EH (cell line): ENCODE measurements at regions not wholly inside any gene's neighbourhood (a gene's known extent, or its start where the extent isn't known, plus 50 kb on each side); places are given as distances from the start of the nearest gene placed in this dataset.

ENCODE experiments used
- DNase-seq: peaks from one replicate; pipeline ENCODE4 v3.0.0-alpha.2; 2015; ENCODE audit warnings: low read depth

- no peak for DNase-seq
Measured at GRCh38 chr5:165695796-165696195, 2190.4 kb downstream of the MAT2B start.

GRCh38 chr5:165705960-165706359 is 2200.5 kb downstream of the MAT2B start:
- DNase-seq, result no peak

DNA sequence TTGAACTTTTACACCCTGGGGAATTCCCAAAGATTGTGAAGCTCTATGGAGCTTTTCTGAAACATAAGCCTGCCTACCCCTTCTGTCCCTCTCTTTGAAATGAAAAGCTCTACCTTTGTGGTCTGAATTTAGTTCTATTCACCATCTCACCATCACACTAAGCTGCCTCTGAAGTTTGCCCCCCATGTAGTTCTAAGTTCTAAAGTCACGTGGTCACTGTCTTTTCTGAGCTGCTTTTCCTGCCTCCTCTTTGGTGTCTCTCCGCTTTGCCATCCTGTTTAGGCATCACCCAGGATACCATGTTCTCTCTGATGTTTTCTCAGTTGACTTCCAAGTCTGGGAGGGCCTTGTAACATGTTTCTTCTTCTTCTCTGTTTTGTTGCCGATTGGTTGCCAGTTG is 2206.6 kb downstream of the MAT2B start:
- DNase-seq, result no peak

DNA sequence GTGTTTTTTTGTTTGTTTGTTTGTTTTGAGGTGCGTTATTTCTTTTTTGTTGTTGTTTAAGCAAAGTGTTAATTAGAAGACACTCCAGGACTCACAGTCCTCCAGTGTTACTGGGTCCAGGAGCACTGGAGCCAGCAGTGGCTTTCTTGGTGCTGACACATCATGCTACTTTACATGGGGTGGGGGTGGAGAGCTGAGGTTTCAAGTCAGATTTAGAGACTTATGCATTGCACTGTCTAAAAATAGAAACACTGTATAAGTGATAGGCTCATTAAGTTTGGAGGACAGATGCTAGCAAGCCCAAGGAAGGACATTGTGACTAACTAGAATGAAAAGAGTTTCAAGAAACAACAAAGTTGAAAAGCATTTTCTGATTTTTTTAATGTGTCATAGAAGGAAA is 2209.2 kb downstream of the MAT2B start:
- DNase-seq, result no peak

- DNase-seq, result no peak
Measured at GRCh38 chr5:165720901-165721300, 2215.5 kb downstream of the MAT2B start.

GRCh38 chr5:165722401-165722800 is 2217.0 kb downstream of the MAT2B start:
- DNase-seq, result no peak

DNA sequence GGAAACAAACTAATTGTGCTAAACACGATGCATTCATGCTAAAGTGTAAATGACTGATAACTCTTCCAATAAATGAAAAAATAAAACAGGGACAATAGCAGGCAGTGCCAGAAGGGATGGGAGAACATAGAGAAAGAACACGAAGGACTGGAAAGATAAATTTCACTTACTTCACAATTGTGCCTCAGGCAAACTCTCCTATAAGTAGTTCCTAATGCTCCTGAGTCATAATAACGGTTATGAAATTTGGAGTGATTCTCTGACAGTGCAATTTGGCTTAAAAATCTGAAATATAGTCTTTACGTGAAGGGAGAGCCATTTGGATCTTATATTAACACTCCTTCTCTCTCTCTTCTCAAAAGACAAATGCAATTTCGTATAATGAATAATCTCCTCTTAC is 2218.5 kb downstream of the MAT2B start:
- no peak for DNase-seq

DNA sequence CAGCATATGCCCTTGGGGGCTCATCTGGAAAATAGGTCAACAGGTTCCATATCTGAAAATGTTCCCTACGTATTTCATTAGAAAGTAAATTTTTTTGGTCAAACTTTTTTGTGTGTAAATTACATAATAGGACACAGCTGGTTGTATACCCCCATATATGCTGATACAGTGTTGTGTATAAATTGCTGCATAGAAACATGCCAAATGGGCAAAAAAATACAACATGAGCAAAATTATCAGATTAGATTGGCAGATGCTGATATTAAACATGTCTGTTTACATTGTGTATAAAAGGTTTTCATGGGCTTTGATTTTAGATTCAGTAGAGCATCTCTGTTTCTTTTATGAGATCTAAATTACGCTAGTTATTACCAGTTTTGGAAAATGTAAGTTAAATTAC is 2223.0 kb downstream of the MAT2B start:
- DNase-seq, result no peak

DNA sequence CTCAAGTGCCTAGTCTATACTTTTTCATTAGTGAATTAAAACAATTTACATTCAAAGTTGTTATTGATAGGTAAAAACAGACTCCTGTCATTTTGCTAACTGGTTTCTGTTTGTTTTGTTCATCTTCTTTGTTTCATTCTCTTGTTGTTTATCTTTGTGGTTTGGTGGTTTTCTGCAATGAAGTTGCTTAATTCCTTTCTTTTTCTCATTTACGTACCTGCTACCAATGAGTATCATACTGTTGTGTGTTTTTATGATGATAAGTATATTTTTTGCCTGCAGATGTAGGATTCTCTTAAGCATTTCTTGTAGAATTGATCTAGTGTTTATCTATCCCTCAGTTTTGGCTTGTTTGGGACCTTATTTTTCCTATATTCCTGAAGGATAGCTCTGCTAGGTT is 2230.0 kb downstream of the MAT2B start:
- no peak for DNase-seq

DNA sequence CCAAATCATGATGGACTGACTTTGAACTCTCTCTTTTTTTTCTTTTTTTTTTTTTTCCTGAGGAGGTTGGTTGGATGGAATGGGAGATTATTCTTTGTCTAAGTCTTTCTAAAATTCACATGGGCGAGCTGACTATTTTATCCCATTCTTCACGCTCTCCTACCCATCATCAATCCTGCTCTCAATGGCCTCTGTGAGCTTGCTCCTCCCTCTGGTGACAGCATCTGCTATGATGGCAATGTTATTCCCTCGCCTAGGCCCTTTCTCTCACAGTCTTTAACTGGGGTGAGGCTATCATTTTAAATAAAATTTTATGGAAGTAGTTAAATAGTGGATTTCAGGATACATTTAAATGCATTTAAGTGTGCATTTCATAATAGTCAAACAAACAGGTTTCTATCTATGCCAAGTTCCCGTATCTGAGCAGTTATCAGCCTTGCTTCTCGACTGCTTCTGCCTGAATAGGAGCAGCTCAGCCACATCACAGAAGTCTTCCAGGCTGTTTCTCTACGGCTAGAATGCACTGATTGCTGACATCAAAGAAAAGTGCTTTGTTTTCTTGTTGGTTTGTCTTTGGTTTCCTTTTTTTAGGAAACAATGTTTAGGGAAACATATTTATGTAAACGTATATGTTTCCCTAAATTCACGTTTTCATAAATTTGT is 2233.8 kb downstream of the MAT2B start:
- no peak for DNase-seq

DNA sequence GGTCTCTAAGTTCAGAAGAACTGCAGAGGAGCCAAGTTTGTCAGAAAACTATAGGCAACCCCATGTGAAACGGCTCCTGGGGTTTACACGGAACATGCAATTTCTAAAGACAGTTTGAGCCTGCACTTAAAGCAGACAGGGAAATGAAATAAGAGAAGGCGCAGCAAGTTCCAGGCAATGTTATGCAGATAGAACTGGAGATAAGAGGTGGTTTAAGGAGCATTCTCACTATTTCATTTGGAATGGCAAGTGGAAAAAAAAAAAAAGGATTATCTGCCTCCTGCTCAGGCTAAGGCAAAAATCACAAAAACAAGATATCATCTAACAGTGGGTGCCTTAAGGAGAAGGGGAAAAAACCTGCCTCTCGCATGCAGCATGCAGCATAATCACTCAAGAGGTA is 2252.4 kb downstream of the MAT2B start:
- no peak for DNase-seq

- no peak for DNase-seq
Measured at GRCh38 chr5:165775111-165775510, 2269.7 kb downstream of the MAT2B start.

DNA sequence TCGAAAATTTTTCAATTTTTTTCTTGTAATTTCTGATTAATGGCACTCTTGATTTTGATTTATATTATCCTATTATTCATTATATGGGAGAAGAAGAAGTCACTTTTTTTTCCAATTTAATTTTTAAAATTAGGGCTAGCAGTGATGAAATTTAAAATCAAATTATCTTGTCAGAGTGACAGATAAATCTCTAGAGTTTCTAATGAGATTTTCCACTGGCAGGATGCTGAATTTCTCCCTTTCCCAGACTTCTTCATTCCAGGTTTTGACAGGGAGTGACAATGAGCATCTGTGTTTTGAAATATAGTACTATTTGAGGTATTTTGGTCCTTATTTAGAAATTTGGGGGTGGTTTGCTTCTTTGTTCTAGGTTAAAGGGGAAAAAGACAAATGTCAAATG is 2274.1 kb downstream of the MAT2B start:
- no peak for DNase-seq

DNA sequence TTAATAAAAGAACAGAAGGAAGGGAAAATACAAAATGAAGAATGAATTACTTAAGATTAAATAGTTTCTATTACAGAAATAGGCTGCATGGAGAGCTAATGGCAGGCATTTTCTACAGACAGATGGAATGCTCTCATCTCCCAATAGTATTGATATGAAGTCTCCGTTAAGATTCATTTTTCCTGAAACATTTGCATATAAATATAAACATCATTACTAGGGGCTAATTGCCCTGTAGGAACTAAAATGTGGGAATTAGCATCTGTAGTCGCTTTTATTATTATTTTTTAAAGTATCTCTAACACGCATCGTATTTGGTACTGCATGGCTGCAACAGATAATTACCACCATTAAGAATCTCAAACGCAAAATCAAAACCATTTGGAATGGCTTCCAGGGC is 2275.5 kb downstream of the MAT2B start:
- no peak for DNase-seq

- no peak for DNase-seq
Measured at GRCh38 chr5:165781738-165782137, 2276.3 kb downstream of the MAT2B start.

- no peak for DNase-seq
Measured at GRCh38 chr5:165783024-165783423, 2277.6 kb downstream of the MAT2B start.

GRCh38 chr5:165786073-165786472 is 2280.7 kb downstream of the MAT2B start:
- no peak for DNase-seq

DNA sequence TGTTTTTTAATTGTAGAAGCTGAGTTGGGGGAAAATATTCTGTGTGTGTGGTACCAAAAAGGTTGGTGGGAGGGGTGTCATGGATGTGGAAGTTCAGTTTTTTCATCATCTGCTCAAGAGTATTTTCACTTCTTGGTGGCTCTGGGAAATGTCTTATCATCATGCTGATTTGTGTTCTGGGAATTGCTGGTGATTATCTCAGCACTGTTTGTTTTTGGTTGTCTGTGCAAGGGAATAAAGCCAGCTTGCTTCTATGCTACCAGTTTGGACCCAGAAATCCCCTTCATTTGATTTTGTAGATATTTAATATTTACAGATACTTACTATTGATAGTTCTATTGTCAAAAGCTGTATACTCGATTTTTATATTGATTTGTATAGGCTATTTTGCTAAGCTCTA is 2289.7 kb downstream of the MAT2B start:
- DNase-seq, result no peak

- DNase-seq, result no peak
Measured at GRCh38 chr5:165805756-165806155, 2300.3 kb downstream of the MAT2B start.

- no peak for DNase-seq
Measured at GRCh38 chr5:165808335-165808734, 2302.9 kb downstream of the MAT2B start.

DNA sequence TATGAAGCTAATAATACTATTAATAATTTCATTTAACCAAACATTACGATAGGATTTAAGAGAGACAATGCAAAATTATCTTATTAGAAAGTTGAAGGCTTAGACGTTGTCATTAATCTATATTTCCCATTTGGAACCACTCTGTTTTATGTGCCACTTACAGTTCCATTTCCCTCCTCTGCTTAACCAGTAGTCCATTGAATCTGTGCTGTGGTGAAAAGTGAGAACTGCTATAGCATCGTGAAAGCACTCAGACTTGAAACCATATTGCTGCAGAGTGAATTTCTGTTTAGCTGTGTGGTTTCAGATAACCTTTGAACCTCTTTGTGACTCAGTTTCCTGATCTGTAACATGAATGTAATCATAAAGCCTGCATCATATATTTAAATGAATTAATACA is 2304.5 kb downstream of the MAT2B start:
- no peak for DNase-seq

- DNase-seq, result no peak
Measured at GRCh38 chr5:165829504-165829903, 2324.1 kb downstream of the MAT2B start.

DNA sequence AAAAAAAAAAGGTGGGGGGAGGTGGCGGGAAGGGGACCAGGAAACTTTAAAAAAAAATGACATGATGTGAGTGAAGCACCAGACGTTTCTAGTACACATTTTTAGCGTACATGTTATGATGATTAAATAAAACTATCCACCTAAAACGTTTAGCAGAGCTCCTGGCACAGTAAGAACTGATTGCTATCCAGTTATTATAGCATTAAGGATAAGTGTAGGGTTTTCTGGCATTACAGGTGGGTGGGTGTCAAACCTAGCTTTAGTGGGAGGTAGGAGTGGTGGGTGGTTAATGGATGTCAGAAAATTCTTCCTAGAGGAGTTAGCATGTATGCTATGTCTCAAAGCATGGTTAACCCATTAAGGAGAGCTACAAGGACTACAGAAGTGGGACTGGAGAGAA is 2329.5 kb downstream of the MAT2B start:
- DNase-seq, result no peak

DNA sequence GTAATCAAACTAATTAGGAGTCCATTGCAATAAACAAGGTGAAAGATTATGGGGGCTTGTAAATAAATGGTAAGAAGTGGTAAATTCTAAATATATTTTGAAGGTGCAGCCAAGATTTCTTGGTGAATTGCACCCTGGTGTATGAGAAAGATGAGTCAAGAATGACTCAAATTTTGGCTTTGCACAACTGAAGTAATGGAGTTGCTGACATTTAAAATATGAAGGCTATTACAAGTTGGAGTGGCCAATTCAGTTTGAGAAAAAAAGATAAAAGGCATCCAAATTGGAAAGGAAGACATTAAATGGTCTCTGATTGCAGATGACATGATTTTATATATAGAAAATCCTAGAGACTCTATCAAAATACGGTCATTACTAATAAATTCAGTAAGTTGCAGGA is 2330.6 kb downstream of the MAT2B start:
- DNase-seq, result no peak

GRCh38 chr5:165837286-165837685 is 2331.9 kb downstream of the MAT2B start:
- DNase-seq, result no peak
